ENCODE measurements at regions not wholly inside any gene's neighbourhood (a gene's known extent, or its start where the extent isn't known, plus 50 kb on each side); places are given as distances from the start of the nearest gene placed in this dataset.
"Not testable (repeated sequence)": the region's sequence is repeated elsewhere in the genome, so short reads cannot be mapped to it uniquely, and the experiment has no call there.

DNA sequence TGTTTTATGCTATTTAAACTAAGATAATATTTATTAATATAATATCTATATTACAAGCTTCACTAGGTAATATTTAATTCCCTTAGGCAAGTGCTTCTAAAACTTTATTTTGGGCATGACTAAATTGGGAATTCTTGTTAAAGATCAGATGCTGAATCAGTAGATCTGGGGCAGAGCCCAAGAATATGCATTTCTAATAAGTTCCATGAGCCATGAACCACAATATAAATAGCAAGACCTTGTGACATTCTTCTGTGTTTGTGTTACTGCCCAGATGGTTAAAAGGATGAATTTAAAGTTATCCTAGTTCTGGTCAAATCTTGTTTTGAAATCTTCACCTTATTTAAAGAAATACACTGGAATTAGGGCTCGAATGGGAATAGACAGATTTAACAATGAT, 258.4 kb upstream of the CACNA2D1 start:
- DNase-seq: no peak

DNA sequence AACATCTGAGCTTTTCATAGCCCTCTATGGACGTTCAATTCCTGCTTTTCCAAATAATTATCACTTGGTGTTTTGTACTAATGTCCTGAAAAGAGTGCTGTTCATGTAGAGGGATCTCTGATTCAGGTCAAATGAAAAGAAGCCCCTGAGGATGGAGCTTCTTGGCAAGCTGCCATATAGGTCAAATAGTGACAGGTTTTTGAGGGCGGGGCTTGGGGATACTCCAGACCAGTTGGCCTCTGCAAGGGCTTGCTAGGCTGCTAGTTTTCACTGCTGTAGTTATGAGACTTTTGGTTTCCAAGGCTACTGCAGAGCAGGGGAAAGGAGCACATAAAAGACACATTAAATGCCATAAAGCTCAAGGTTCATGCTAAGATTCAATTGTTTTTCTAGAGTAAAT, 257.2 kb upstream of the CACNA2D1 start:
- no peak for DNase-seq

DNA sequence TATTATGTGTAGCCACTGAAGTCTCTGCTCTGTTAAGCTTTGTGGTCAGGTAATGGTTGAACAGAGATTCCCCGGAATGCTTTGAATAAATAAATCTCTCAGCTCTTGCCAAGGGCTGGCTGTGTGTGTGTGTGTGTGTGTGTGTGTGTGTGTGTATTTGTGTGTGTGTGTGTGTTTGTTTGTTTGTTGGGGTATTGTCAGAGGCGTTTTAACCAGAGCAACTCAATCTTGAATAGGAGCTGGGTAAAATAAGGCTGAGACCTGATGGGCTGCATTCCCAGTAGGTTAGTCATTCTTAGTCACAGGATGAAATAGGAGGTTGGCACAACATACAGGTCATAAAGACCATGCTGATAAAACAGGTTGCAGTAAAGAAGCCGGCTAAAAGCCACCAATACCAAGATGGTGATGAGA, 256.2 kb upstream of the CACNA2D1 start:
- DNase-seq: no peak

DNA sequence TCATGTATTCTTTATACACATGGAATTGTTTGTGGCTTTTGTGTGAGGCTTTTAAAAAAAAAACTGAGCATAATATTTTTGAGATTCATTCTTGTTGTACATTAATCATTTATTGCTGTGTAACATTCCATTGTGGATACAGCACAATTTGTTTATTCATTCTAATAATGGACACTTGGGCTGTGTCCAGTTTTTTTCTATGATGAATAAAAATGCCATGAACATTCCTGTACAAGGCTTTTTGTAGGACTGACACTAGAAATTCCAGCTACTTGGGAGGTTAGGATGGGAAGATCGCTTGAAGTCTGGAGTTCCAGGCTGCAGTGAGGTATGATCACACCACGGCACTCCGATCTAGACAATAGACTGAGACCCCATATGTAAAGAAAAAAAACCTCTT, 254.3 kb upstream of the CACNA2D1 start:
- DNase-seq: no peak

DNA sequence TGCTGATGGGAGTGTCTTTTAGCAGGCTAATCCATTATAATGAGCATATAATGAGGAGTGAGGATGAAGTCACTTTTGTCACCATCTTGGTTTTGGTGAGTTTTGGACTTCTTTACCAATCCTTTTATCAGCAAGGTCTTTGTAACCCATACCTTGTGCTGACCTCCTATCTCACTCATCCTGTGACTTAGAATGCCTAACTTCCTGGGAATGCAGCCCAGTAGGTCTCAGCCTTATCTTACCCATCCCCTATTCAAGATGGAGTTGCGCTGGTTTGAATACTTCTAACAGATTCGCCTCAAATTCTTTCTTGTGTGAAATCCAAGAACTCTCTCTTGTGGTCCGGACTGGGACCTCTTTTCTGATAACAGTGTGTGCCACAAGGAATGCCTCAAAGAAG, 253.1 kb upstream of the CACNA2D1 start:
- no peak for DNase-seq

DNA sequence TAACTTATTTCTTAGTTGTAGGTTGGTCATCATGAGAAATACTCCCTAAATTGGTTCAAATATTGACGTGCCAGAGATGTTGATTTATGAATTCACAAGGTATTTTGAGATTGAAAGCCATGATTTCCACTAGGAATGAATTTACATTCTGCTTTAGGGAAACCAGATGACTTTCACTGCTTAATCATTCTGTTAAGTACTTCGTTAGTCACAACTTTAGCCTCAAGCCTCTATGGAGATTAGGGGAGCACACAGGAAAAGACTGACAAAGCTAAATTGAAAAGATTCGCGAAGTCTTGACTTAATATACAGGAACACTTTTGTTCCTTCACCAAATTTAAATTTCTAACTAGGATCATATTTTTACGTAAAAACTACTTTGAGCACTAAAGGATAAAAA, 250.4 kb upstream of the CACNA2D1 start:
- no peak for DNase-seq

DNA sequence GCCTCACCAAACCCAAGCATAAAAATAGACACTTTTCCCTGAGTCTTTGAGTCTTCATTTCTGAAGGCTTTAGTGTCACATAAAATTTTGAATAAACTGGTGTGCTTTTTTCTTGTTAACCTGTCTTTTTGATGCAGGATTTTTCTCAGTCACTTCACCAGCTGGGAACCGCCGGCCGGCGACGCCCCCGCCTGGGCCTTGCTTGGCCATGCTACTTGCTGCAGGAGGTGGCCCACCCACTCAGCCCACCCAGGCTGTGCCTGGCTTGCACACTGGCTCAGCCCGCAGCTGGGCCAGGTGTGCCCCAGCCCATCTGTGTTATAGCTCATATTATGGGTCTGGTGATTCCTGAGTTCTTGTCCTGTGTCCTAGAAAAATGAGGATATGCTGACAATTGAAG, 247.4 kb upstream of the CACNA2D1 start:
- no peak for DNase-seq

DNA sequence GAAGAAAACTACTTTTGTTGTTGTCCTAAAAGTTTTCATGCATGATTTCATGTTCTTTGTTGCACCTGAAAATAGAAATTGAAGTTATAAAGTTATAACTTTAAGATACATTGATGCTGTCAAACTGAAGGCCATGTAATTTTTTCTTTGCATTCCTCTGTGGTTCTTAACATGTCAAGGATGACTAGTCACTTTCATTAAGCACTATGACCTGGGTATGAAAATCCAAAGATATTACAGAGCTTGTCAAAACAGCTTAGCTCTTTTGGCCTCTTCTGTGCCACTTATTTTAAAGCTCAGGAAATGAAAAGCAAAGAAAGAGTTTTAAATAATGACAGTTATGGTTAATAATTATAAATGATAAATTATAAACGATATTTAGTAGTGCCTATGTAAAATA, 241.6 kb upstream of the CACNA2D1 start:
- no peak for DNase-seq

DNA sequence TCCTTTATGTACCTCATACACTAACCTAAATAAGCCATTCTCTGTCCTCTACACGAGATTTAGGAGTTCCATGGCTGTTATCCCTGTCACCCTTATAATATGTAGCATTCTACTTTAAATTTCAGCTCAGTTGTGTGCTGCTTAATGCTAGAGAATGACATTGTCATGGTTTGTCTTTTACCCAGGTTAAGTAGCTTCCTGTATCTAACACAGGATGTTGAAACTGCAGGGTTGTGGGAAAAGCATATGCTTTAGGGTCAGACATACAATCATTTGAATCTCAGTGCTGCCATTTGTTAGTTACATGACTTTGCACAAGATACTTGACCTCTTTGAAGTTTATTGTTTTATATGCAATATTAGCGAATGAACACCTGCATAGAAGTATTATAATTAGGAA, 235.1 kb upstream of the CACNA2D1 start:
- DNase-seq: no peak

DNA sequence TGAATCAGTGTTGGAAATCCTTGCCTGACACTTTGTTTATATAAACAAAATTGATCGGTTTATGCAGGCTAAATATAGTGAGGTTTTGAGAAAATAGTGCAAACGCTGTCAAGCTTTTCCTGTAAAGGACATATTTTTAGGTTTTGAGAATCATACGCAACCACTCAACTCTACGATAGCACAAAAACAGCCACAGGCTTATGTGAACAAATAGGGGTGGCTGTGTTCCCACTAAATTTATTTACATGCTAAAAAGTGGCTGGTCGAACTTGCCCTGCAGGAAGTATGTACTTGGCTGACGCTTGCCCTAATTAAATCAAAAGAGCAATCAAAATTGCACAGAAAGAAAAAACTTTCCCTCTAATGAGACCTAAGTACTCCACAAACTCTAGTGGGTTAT, 234.7 kb upstream of the CACNA2D1 start:
- DNase-seq: no peak

DNA sequence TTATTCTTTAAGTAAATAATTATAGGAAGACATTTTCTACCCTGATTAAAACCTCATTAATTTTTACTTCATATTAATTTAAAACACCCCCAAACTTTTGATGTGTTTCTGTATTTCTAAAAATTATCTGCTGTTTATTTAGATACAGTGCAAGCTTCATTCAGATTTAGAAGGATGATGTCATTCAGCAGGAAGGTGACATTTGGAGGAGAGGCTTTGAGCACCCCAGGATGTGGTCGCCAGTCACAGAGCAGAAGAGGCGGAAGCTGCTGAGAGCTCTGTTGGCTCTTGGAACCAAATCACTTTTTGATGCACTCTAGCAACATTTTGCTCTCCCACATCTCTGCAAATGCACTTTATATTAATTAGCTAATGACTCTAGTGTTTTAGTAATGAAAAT, 233.9 kb upstream of the CACNA2D1 start:
- peak; percentile 22 for DNase-seq

DNA sequence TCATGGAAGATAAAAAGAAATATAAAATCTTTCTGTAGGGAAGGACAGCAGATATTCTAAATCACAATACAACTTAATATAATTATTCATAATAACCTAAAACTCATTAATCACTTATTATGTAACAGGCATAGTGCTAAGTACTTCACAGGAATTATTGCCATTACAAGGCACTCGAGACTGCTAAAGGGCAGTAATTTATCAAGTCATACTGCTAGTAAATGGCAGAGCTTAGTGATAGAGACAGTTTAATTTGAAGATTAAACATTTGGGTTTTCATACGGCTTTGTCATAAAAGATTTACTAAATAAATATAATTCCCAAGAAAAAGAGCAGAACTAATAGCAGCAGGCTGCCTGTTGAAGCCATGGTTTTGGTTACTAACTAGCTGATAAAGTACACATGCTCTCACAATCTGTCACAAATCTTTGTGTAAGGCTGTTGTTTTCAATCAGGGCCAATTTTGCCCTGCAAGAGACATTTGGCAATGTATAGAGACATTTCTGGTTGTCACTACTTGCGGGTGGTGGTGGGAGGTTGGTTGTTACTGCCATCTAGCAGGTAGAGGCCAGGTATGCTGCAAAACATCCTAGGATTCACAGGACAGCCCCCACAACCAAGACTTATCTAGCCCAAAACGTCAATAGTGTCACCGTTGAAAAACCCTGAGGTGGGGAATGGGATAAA, 233.3 kb upstream of the CACNA2D1 start:
- no peak for DNase-seq

DNA sequence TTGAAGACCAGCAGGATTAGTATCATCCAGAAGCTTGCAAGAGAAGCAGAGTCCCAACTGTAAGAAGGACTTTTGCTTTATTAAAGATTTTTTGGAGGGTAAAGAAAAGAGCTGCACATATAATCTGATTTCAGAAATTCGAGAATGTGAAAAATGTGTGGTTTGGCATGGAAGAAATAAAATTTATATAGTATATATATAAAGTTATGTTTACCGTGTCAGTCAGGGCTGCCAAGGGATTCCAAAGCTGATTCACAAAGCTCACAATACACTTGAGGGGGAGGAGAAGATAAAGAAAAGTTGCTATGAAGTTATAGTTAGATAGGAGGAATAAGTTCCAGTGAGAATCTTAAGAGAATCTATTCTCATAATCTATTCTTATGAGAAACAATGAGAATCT, 231.8 kb upstream of the CACNA2D1 start:
- DNase-seq: no peak

DNA sequence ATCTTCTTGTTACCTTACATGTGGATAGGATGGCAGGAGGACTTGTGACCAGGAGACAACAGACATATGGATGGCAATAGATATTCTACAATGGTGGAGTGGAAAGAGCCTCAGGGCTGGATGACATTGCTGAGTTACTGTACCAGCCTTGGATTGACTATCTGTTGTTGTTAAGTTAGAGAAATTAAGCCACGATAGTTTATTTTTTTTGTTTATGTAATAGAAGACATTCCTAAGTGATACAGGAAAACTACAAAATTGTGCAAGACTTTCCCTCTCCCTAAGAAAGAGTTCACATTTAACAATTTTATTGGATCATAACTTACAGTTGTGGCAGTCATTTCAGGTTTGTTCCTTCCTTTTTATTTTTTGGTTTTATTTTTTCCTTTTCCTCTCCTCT, 230.7 kb upstream of the CACNA2D1 start:
- DNase-seq: no peak

DNA sequence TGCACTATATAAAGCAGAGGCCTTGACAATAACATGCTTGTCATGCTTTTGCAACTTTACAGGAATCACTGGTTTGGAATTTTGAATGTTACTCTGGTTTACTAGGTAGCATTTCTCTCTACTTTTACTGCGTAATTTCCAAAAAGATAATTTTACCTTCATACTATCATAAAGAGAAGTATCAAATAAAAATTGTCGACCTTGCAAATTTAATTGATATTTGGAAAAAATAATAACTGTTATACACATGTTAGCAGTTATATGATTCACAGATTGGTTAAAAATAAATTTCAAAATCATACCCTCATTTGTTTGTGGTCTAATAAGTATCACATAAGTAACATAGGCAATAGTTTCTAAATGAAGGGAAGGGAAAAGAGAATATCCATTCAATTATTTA, 228.5 kb upstream of the CACNA2D1 start:
- DNase-seq: no peak

DNA sequence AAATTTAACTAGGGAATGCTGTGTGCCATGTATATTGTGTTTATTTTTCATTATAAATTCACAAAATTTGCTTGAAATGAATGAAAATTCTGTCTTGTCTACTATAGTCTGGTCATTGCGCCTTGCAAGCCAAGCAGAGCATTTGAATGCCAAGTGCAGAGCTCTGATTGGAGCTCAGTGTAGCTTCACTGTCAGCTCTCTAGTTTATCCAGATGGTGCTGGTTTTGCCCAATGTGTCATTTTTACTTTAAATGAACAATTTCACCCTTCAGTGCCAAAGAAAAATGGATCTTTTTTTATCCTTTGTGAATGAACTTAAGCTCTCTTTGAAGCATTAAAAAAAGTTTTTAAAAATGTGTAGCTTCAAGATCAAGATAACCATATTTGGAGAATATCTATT, 225.6 kb upstream of the CACNA2D1 start:
- DNase-seq: no peak

DNA sequence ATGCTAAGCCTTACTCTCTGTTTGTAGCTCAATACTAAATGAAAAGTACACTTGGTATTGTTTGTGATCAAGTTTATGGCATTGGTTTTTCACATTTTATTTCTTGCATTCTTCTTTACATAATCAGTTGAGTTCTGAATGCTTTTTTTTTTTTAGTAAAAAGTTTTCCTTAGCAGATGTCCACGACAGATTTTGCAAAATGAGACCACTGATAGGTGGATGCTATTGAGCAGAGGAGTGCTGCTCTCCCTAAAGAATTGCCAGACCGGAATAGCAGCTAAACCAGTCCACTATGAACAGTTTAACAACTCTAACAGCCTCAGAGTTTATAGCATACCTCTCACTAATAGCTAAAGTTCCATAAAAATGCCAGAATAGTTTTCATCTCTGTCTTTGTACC, 225.1 kb upstream of the CACNA2D1 start:
- no peak for DNase-seq

DNA sequence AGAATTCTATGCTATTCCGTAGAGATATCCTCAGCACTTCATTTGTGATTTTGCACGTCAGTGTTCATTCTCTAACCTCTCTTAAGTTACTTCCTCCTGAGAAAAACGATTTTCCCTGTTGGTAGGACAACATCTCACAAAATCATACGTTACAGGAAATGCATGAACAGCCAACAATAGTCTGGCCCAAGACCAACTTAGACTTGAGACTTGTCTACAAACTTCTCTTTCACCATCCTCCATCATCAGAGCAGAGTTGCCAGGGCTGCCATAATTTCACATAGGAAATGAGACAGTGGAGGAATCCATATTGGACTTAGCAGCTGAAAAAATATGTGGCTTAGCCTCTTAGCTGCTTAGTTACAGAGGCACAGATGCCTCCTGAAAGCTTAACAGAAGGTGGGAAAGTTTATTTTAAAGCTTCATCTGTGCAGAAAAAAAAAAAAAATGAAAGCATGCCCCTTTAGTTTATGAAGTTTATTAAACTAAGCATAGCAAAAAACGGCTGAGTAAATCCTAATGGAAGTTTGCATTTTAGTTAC, 222.5 kb upstream of the CACNA2D1 start:
- no peak for DNase-seq

DNA sequence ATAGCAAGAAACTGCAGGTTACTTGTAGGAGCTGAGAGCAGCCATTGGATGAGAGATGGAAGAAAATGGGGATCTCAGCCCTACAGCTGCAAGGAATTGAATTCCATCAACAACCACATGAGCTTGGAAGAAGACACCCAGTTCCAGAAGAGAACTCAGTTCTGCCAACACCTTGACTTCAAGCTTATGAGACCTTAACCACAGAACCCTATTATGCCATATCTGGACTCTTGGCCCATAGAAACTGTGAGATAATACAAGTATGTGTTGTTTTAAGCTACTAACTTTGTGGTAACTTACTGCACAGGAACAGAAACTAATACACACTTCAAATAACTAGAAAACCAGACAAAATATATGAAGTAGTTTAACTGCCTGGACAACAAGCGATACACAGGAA, 212.4 kb upstream of the CACNA2D1 start:
- DNase-seq: no peak

DNA sequence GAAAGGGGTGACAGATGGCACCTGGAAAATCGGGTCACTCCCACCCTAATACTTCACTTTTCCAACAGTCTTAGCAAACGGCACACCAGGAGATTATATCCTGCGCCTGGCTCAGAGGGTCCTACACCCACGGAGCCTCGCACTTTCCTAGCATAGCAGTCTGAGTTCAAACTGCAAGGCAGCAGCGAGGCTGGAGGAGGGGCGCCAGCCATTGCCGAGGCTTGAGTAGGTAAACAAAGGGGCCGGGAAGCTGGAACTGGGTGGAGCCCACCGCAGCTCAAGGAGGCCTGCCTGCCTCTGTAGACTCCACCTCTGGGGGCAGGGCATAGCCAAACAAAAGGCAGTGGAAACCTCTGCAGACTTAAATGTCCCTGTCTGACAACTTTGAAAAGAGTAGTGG, 206.5 kb upstream of the CACNA2D1 start:
- DNase-seq: not testable (repeated sequence)

DNA sequence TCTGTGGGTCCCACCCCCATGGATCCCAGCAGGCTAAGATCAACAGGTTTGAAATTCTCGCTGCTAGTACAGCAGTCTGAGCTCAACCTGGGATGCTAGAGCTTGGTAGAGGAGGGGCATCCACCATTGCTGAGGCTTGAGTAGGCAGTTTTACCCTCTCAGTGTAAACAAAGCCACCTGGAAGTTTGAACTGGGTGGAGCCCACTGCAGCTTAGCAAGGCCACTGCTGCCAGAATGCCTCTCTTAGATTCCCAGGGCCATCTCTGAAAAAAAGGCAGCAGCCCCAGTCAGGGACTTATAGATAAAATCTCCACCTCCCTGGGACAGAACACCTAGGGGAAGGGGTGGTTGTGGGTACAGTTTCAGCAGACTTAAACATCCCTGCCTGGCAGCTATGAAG, 190.0 kb upstream of the CACNA2D1 start:
- DNase-seq: no peak

DNA sequence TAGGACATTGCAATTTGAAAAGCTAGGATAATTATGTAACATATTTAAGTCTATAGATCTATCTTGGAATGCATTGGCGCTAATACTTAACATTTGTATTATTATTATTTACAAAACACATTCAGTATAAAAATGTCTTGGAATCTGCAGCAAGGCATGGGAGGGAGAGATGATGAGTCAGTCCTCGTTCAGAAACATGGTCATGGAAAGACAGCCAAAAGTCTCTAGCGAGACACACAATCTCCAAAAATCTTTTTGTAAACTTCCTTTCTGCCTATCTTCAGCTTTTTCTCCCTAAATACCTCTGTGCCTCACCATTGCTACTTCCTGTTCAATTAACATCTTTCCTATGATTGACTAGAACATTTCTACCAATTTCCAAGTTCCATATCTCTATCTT, 188.4 kb upstream of the CACNA2D1 start:
- DNase-seq: no peak

DNA sequence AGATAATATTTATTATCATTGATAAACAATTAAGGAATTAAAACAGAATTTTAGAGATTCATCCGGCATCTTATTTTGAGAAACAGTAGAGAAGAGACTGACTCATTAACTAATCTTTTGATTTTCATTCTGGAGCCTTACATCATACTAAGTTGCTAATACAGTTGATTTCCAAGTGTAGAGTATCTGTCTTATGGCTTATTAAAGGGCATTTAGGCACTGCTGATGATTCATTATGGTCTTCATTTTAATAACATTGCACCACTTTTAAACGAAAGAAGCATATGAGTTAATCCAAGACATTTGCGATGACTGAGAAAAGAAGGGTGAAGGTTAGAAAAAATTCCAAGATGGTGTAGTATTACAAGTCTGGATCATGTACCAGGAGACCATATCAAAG, 186.0 kb upstream of the CACNA2D1 start:
- no peak for DNase-seq

DNA sequence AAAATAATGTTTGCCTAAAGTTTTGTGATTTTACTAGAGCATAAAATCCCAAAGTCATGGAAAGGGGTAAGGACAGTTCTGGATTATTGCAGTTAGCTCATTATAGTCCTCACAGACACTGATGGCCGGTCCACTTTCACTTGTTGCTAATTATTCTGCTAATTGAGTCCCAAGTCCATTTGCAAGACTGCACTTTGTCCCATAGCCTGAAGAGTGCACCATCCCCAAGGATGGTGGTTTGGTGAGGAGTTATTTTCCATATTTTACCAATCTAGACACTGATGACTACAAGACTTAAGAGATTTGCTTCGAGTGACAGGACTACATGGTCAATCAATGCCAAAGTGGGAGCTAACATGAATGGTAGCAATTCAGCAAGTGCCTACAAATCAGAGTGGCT, 181.8 kb upstream of the CACNA2D1 start:
- DNase-seq: no peak

DNA sequence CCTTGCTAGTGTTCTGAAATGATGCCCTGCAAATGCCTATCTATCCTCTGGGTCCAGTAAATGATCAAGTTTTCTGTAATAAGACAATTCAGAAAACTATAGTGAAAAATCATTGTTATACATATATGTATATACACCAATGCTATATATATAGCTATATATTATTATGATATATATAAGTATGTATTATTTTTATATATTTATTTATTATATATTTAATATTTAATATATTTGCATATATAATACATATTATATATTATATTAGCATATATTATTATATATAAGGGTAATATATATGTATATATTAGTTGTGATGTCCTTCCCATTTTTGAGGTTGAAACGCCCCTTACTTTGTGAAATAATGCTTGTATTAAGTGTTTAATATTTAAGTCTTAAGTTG, 181.4 kb upstream of the CACNA2D1 start:
- no peak for DNase-seq

DNA sequence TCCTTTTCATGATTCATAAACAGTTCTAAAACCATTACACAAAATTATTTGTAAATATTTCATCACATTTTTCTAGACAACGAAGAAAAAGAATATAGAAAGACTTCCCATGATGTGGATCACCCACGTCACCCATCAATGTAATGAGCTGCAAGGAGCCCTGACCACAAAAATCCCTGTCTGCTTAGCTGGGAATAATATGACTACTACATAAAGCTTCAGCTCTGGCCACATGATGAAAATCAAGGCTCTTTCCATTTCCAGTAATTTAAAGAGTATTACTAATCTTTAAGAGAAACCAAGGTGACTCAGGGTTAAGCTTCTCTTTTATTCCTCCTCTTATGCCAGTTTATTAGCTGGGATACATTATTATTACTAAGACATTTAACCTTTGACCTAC, 180.8 kb upstream of the CACNA2D1 start:
- DNase-seq: no peak
